PFSK-1 (cell line): ENCODE measurements at regions not wholly inside any gene's neighbourhood (a gene's known extent, or its start where the extent isn't known, plus 50 kb on each side); places are given as distances from the start of the nearest gene placed in this dataset.

ENCODE experiments used
- FOXP2 ChIP-seq: optimal IDR thresholded peaks from 2 replicates; pipeline ENCODE3; 2011; ENCODE audit warnings: borderline replicate concordance, control low read depth, inconsistent platforms; ENCODE audit not compliant: insufficient read depth; ENCODE audit errors: extremely low read length, extremely low read depth
- POLR2AphosphoS5 ChIP-seq: IDR thresholded peaks from 2 replicates; pipeline ENCODE4 v1.6.1; 2012; ENCODE audit warnings: low read depth, mild to moderate bottlenecking, control low read depth, low read length, moderate library complexity
- REST ChIP-seq, 2 experiments: IDR thresholded peaks; 2 replicates each; pipeline versions ENCODE4 v1.6.1 to v1.8.0; 2011 to 2012; ENCODE audit warnings: low read depth in 2 of 2, low read length in 2 of 2, control low read depth in 1 of 2, inconsistent platforms in 1 of 2, mild to moderate bottlenecking in 1 of 2, moderate library complexity in 1 of 2; ENCODE audit not compliant: insufficient read depth in 1 of 2
- SIN3A ChIP-seq: IDR thresholded peaks from 2 replicates; pipeline ENCODE4 v1.6.1; 2012; ENCODE audit warnings: mild to moderate bottlenecking, low read length, moderate library complexity, borderline replicate concordance; ENCODE audit not compliant: insufficient read depth
- TAF1 ChIP-seq: IDR thresholded peaks from 2 replicates; pipeline ENCODE4 v1.6.1; 2012; ENCODE audit warnings: low read length, control low read depth, borderline replicate concordance; ENCODE audit not compliant: insufficient read depth

- TF ChIP-seq TAF1 (no peak), POLR2AphosphoS5 (no peak), SIN3A (no peak), REST (IDR thresholded peaks at IDR 0.05; ENCODE audit: insufficient read depth in 1 of 2, low read depth in 2 of 2, low read length in 2 of 2) (no peak), FOXP2 (no peak)
These were observed 53.3 kb upstream of the ARHGEF3 start for GRCh38 chr3:56854856-56855611.

GRCh38 chr3:56851966-56852884 is 50.5 kb upstream of the ARHGEF3 start:
- TF ChIP-seq REST (IDR thresholded peaks at IDR 0.05; ENCODE audit: insufficient read depth in 1 of 2, low read depth in 2 of 2, low read length in 2 of 2) = no peak
- no peak for TF ChIP-seq FOXP2
- no peak for TF ChIP-seq POLR2AphosphoS5
- TF ChIP-seq TAF1 = no peak
- TF ChIP-seq SIN3A = no peak
